ENCODE measurements at regions not wholly inside any gene's neighbourhood (a gene's known extent, or its start where the extent isn't known, plus 50 kb on each side); places are given as distances from the start of the nearest gene placed in this dataset.

- CTCF ChIA-PET (ENCODE audit: partially characterized antibody): no interaction called here
- Histone ChIP-seq H3K36me3 (ENCODE audit: insufficient read depth, low read length) (no peaks in the 10 kb centered on the region), H3K9me3 (ENCODE audit: control insufficient read depth in 1 of 2, low read length in 2 of 2) (no peaks in the 10 kb centered on the region), H3K27me3 (ENCODE audit: insufficient read depth, low read length) (no peaks in the 10 kb centered on the region), H3K27ac (ENCODE audit: low read depth, low read length) (no peak overlapping the region), H3K4me1 (ENCODE audit: insufficient read depth, low read length) (no peaks in the 10 kb centered on the region), H3K4me3 (ENCODE audit: low read length in 2 of 2) (no peak overlapping the region)
- H3K36me3 Mint-ChIP-seq: no peaks in the 10 kb centered on the region
- intact Hi-C loops (cut with micrococcal nuclease): no loop called here
- no peak overlapping the region for H3K4me3 Mint-ChIP-seq
- no peak overlapping the region for H3K27ac Mint-ChIP-seq
- H3K27me3 Mint-ChIP-seq: peaks cover 0 to 1% of the 10 kb centered on the region in 2 donors
- no peaks in the 10 kb centered on the region for H3K4me1 Mint-ChIP-seq
- no peak for DNase-seq
- peaks cover 0 to 3% (median 0%) of the 10 kb centered on the region in 8 donors for H3K9me3 Mint-ChIP-seq
- POLR2A ChIA-PET (ENCODE audit: partially characterized antibody): no interaction called here
Observed at GRCh38 chr2:16832910-16833309, 167.3 kb upstream of the CYRIA start.

- CTCF ChIA-PET (ENCODE audit: partially characterized antibody): no interaction called here
- Mint-ChIP-seq H3K36me3 (no peaks in the 10 kb centered on the region), H3K4me1 (no peaks in the 10 kb centered on the region)
Observed at GRCh38 chr2:16828828-16829160, 163.2 kb upstream of the CYRIA start.

GRCh38 chr2:16828044-16828827 is 162.6 kb upstream of the CYRIA start:
- Mint-ChIP-seq H3K27ac (no peak overlapping the region), H3K27me3 (peaks cover 0 to 1% of the 10 kb centered on the region in 2 donors), H3K4me3 (no peak overlapping the region), H3K4me1 (no peaks in the 10 kb centered on the region), H3K36me3 (no peaks in the 10 kb centered on the region), H3K9me3 (peaks cover 0 to 3% (median 0%) of the 10 kb centered on the region in 8 donors)
- ChIA-PET CTCF (ENCODE audit: partially characterized antibody) (no interaction called here), POLR2A (ENCODE audit: partially characterized antibody) (no interaction called here)
- Histone ChIP-seq H3K36me3 (ENCODE audit: insufficient read depth, low read length) (no peaks in the 10 kb centered on the region), H3K4me3 (ENCODE audit: low read length in 2 of 2) (no peak overlapping the region), H3K27me3 (ENCODE audit: insufficient read depth, low read length) (no peaks in the 10 kb centered on the region), H3K4me1 (ENCODE audit: insufficient read depth, low read length) (no peaks in the 10 kb centered on the region), H3K27ac (ENCODE audit: low read depth, low read length) (no peak overlapping the region), H3K9me3 (ENCODE audit: control insufficient read depth in 1 of 2, low read length in 2 of 2) (no peaks in the 10 kb centered on the region)
- intact Hi-C loops (cut with micrococcal nuclease): no loop called here
- DNase-seq: no peak

More at GRCh38 chr2:16828828-16829160, 163.2 kb upstream of the CYRIA start:
- intact Hi-C loops (cut with micrococcal nuclease): no loop called here
- H3K9me3 Mint-ChIP-seq: peaks cover 0 to 3% (median 0%) of the 10 kb centered on the region in 8 donors
- H3K27me3 Mint-ChIP-seq: peaks cover 0 to 1% of the 10 kb centered on the region in 2 donors
- no peak overlapping the region for H3K4me3 Mint-ChIP-seq
- H3K27ac Mint-ChIP-seq: no peak overlapping the region
- H3K36me3 ChIP-seq (ENCODE audit: insufficient read depth, low read length): no peaks in the 10 kb centered on the region
- no peak overlapping the region for H3K4me3 ChIP-seq (ENCODE audit: low read length in 2 of 2)
- H3K27me3 ChIP-seq (ENCODE audit: insufficient read depth, low read length): no peaks in the 10 kb centered on the region
- H3K27ac ChIP-seq (ENCODE audit: low read depth, low read length): no peak overlapping the region
- no peak for DNase-seq
- H3K4me1 ChIP-seq (ENCODE audit: insufficient read depth, low read length): no peaks in the 10 kb centered on the region
- POLR2A ChIA-PET (ENCODE audit: partially characterized antibody): no interaction called here
- no peaks in the 10 kb centered on the region for H3K9me3 ChIP-seq (ENCODE audit: control insufficient read depth in 1 of 2, low read length in 2 of 2)

- ChIA-PET CTCF (ENCODE audit: partially characterized antibody) (no interaction called here), POLR2A (ENCODE audit: partially characterized antibody) (no interaction called here)
- H3K9me3 Mint-ChIP-seq: peaks cover 0 to 7% (median 0%) of the 10 kb centered on the region in 8 donors
- no peak overlapping the region for H3K4me3 Mint-ChIP-seq
- no peak overlapping the region for H3K27ac Mint-ChIP-seq
- H3K4me3 ChIP-seq (ENCODE audit: low read length in 2 of 2): no peak overlapping the region
- no peaks in the 10 kb centered on the region for H3K9me3 ChIP-seq (ENCODE audit: control insufficient read depth in 1 of 2, low read length in 2 of 2)
- H3K36me3 ChIP-seq (ENCODE audit: insufficient read depth, low read length): no peaks in the 10 kb centered on the region
- no peaks in the 10 kb centered on the region for H3K27me3 ChIP-seq (ENCODE audit: insufficient read depth, low read length)
- intact Hi-C loops (cut with micrococcal nuclease): no loop called here
- no peak overlapping the region for H3K27ac ChIP-seq (ENCODE audit: low read depth, low read length)
- no peak for DNase-seq
- H3K27me3 Mint-ChIP-seq: no peaks in the 10 kb centered on the region
- no peaks in the 10 kb centered on the region for H3K4me1 Mint-ChIP-seq
- H3K4me1 ChIP-seq (ENCODE audit: insufficient read depth, low read length): no peaks in the 10 kb centered on the region
- H3K36me3 Mint-ChIP-seq: no peaks in the 10 kb centered on the region
Observed at GRCh38 chr2:16824472-16824871, 158.8 kb upstream of the CYRIA start.

- Histone ChIP-seq H3K27me3 (ENCODE audit: insufficient read depth, low read length) (no peaks in the 10 kb centered on the region), H3K9me3 (ENCODE audit: control insufficient read depth in 1 of 2, low read length in 2 of 2) (no peaks in the 10 kb centered on the region), H3K36me3 (ENCODE audit: insufficient read depth, low read length) (no peaks in the 10 kb centered on the region), H3K4me3 (ENCODE audit: low read length in 2 of 2) (no peak overlapping the region), H3K27ac (ENCODE audit: low read depth, low read length) (no peak overlapping the region), H3K4me1 (ENCODE audit: insufficient read depth, low read length) (no peaks in the 10 kb centered on the region)
- no peaks in the 10 kb centered on the region for H3K27me3 Mint-ChIP-seq
- no peaks in the 10 kb centered on the region for H3K4me1 Mint-ChIP-seq
- peaks cover 0 to 7% (median 0%) of the 10 kb centered on the region in 8 donors for H3K9me3 Mint-ChIP-seq
- ChIA-PET POLR2A (ENCODE audit: partially characterized antibody) (no interaction called here), CTCF (ENCODE audit: partially characterized antibody) (no interaction called here)
- intact Hi-C loops (cut with micrococcal nuclease): no loop called here
- H3K27ac Mint-ChIP-seq: no peak overlapping the region
- no peaks in the 10 kb centered on the region for H3K36me3 Mint-ChIP-seq
- DNase-seq: no peak
- no peak overlapping the region for H3K4me3 Mint-ChIP-seq
Observed at GRCh38 chr2:16821692-16822091, 156.1 kb upstream of the CYRIA start.

- H3K36me3 ChIP-seq (ENCODE audit: insufficient read depth, low read length): no peaks in the 10 kb centered on the region
- no peaks in the 10 kb centered on the region for H3K9me3 ChIP-seq (ENCODE audit: control insufficient read depth in 1 of 2, low read length in 2 of 2)
- Mint-ChIP-seq H3K27ac (no peak overlapping the region), H3K27me3 (no peaks in the 10 kb centered on the region), H3K4me1 (no peaks in the 10 kb centered on the region), H3K4me3 (no peak overlapping the region), H3K9me3 (peaks cover 0 to 7% (median under 1%) of the 10 kb centered on the region in 8 donors), H3K36me3 (no peaks in the 10 kb centered on the region)
- no peak overlapping the region for H3K4me3 ChIP-seq (ENCODE audit: low read length in 2 of 2)
- H3K4me1 ChIP-seq (ENCODE audit: insufficient read depth, low read length): no peaks in the 10 kb centered on the region
- no peaks in the 10 kb centered on the region for H3K27me3 ChIP-seq (ENCODE audit: insufficient read depth, low read length)
- POLR2A ChIA-PET (ENCODE audit: partially characterized antibody): no interaction called here
- CTCF ChIA-PET (ENCODE audit: partially characterized antibody): no interaction called here
- DNase-seq: no peak
- no peak overlapping the region for H3K27ac ChIP-seq (ENCODE audit: low read depth, low read length)
- intact Hi-C loops (cut with micrococcal nuclease): no loop called here
Observed at GRCh38 chr2:16818203-16818556, 152.5 kb upstream of the CYRIA start.

- ChIA-PET CTCF (ENCODE audit: partially characterized antibody) (no interaction called here), POLR2A (ENCODE audit: partially characterized antibody) (no interaction called here)
- Histone ChIP-seq H3K4me1 (ENCODE audit: insufficient read depth, low read length) (no peaks in the 10 kb centered on the region), H3K27me3 (ENCODE audit: insufficient read depth, low read length) (no peaks in the 10 kb centered on the region), H3K27ac (ENCODE audit: low read depth, low read length) (no peak overlapping the region), H3K9me3 (ENCODE audit: control insufficient read depth in 1 of 2, low read length in 2 of 2) (no peaks in the 10 kb centered on the region), H3K36me3 (ENCODE audit: insufficient read depth, low read length) (no peaks in the 10 kb centered on the region), H3K4me3 (ENCODE audit: low read length in 2 of 2) (no peak overlapping the region)
- no peak overlapping the region for H3K27ac Mint-ChIP-seq
- no peaks in the 10 kb centered on the region for H3K36me3 Mint-ChIP-seq
- DNase-seq: no peak
- no peaks in the 10 kb centered on the region for H3K4me1 Mint-ChIP-seq
- H3K27me3 Mint-ChIP-seq: no peaks in the 10 kb centered on the region
- intact Hi-C loops (cut with micrococcal nuclease): no loop called here
- peaks cover 0 to 7% (median 2%) of the 10 kb centered on the region in 8 donors for H3K9me3 Mint-ChIP-seq
- H3K4me3 Mint-ChIP-seq: no peak overlapping the region
Observed at GRCh38 chr2:16817305-16818202, 151.9 kb upstream of the CYRIA start.
